NCI-H2081 (cell line): ENCODE measurements at regions not wholly inside any gene's neighbourhood (a gene's known extent, or its start where the extent isn't known, plus 50 kb on each side); places are given as distances from the start of the nearest gene placed in this dataset.
"Not testable (repeated sequence)": the region's sequence is repeated elsewhere in the genome, so short reads cannot be mapped to it uniquely, and the experiment has no call there.

Experiments used
- DNase-seq, 2 experiments: peaks; one replicate each; lab custom pipeline; 2025; lab: John Stamatoyannopoulos, UW

DNA sequence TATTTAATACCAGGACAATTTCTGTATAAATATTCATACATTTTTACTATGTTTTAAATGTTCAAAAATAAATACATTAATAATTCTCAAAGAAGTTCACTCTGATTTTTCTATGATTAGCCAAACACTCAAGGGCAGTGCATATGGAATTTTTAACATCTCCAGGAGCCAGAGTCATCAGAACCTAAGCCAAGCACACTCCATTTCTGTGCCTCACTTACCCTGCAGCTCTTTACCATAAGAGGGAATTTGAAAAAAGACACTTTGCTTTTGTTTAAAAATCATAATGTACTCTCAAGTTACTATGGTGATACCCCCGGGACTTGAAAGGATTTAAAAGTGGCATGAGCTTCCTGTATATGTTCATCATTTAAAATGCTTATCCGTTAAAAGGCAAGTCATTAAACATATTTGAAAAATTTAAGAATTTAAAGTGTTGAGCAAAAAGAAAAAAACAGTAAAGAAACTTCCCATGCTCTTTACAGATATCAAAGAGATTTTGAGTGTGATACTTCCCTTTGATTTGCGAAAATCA is 747.4 kb upstream of the NECTIN3 start:
- no peak for DNase-seq

DNA sequence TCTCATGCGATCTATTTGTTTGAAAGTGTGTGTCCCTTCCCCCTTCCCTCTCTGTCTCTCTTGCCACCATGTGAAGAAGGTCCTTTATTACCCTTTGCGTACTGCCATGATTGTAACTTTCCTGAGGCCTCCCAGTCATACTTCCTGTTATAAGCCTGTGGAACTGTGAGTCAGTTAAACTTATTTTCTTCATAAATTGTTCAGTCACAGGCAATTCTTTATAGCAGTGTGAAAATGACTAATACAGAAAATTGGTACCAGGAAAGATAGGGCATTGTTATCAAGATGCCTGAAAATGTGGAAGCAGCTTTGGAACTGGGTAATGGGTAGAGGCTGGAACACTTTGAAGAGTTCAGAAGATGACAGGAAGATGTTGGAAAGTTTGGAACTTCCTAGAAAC is 743.7 kb upstream of the NECTIN3 start:
- DNase-seq, result no peak

DNA sequence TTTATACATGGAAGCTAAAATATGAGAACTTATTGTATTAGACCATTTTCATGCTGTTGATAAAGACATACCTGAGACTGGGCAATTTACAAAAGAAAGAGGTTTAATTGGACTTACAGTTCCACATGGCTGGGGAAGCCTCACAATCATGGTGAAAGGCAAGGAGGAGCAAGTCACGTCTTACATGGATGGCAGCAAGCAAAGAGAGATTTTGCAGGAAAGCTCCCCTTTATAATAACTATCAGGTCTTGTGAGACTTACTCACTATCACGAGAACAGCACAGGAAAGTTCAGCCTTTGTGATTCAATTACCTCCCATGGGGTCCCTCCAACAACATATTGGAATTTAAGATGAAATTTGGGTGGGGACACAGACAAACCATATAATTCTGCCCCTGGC is 740.1 kb upstream of the NECTIN3 start:
- DNase-seq, result not testable (repeated sequence)

DNA sequence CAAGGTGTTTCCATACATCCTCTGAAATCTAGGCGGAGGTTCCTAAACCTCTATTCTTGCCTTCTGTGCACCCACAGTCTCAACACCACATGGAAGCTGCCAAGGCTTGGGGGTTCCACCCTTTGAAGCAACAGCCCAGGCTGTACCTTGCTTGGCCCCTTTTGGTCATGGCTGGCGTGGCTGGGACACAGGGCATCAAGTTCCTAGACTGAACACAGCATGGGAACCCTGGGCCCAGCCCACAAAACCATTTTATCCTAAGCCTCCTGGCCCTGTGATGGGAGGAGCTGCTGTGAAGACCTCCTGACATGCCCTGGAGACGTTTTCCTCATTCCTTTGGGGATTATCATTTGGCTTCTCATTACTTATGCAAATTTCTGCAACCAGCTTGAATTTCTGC is 739.0 kb upstream of the NECTIN3 start:
- no peak for DNase-seq

DNA sequence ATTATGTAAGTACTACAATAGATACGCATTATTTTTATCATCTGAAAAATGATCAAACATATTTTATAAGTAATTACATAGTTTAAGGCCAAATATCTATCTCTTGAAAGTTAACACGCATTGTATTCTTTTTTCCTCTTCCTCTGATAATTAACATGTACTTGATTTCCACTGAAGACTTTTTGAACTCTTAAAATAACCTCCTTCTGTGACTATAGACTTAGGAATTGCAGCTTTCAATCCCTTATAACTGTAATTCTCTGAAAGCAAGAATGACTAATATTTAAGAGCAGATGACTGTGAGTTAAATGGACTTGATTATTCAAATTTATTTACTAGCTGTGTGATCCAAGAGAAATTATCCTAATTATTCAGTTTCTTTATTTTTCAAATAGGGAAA is 730.6 kb upstream of the NECTIN3 start:
- DNase-seq, result no peak

DNA sequence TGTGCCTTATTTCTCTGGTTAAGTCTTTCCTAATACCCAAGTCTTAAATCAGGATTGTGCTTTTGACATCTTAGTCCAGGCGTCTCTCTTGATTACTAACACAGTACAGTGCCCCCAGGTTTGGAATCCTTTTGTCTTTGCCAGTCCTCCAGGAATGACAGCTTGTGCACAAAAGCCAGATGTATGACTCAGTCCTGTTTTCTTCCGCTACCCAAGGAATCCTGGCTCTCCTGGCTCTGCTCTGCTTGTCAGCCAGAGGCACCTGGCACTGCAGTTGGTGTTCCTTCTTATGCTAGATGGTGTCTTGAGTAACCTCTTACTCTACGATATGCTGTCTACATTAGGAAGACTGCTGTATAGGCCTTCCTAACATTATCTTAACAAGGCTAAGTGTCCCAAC is 728.2 kb upstream of the NECTIN3 start:
- DNase-seq, result no peak

DNA sequence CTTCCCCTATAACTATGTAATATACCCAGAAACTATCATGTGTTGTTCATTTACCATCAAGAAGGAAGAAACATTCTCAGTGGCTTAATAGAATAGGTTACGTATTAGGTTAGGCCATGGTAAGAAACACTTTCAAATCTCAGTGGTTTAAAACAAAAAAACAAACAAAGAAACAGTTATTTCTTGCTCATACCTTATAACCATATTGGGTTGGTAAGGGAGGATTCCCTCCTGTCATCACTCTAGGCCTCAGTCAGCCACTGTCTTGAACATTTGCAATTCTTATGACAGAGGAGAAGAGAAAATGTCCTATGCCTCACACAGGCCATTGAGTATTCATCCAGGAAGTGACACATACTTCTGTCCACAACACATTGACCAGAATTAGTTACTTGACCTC is 727.7 kb upstream of the NECTIN3 start:
- no peak for DNase-seq

DNA sequence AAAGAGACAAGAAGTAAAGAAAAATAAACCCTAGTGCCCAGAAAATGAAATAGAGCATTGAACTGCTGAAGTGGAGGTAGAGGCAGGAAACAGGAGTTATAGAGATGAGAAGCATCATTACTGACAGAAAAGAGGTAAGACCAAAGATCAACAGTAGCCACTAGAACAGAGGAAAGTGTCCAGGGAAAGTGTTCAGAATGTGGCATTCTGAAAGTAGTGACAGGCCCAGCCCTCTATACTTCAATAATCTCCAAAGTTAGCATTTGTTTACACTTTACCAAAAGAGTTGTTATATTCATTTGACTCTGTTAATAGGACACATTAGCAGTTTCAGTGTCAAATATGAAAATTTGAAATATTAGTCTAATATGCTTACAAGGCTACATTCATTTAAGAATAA is 727.1 kb upstream of the NECTIN3 start:
- no peak for DNase-seq

DNA sequence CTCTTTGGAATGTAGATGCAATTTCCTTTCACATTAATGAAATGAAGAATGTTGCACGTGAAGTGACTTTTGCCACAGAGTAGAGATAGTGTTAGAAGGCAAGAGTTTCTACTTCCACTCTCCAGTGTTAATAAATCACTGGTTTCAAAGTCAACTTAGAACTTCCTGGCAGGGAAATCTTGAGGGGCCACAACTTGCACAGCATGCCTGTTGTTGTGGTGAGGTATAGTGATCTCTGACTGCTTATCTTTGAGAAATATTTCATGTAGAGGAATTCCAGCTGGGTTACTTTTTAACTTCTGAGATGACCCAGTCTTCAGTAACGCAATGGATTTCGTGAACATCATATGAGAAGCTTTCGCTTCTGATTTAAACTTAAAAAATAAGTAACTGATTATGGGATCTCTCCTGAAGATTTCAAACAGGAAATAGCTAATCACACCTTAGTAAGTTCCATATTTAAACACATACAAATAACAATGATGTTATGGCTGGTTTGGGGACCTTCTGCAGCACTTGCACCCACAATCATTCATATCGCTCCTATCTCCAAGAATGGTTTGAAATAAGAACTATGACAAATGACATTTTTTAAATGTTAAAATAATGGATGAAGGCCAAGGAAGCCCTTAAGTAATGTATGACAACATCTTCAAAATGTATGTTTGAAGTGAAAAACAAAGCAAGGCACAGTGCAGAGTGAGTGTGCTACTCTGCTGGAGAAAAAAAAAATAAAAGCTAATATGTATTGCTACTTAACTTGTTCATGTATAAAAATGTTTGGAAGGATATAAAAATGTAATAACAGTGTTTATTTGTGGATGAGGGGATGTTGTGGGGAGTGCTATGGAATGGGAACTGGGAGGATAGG is 726.5 kb upstream of the NECTIN3 start:
- no peak for DNase-seq

DNA sequence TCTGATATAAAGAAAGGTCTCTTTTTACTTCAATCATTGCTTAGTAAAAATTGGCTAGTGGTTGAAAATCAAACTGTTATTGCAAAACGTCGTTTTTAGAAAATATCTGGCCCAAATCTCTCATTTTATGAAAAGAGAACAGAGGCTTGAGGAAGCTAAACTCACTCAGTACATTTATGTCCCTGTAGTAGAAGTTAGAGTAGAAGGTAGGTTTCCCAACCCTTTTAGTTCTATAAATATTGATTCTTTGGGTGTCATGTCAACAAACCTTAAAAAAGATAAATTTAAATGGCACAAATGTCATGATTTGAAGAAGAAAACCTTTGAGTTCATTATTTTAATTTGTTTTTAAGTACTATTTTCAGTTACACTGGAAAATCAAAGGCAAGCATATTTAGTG is 722.3 kb upstream of the NECTIN3 start:
- DNase-seq, result no peak

DNA sequence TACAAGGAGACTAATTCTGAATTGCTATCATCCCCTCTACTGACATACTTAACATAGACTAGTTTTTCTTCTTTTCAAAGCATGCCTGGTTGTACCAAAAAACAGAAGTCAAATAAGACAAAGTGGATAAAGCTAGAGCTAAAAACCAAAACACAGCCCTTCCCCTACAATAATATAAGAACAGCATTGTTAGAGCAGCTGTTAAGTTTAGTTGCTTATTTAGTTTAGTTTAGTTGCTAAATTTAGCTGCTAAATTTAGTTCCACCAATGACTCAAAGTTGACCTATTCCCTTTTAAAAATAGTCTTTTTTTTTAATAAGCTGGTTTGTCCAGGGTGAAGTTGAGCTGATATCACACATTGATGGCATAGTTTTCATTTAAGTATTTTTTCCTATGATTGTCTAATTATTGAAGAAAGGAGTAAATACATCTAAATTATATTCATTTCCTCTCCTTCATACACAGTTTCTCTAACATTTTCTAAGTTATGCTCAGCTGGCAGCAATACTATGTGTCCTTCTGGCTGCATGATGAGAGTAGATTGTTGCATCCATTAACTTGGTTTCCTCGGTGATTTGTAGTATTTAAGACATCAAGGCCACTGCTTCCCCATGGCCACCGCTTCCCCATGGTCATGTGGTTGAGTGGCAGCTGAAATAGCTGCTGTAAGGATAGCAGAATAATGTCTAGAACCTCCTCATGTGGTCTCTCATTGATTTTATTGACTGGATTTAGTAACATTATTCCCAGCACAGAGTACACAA is 718.6 kb upstream of the NECTIN3 start:
- no peak for DNase-seq

DNA sequence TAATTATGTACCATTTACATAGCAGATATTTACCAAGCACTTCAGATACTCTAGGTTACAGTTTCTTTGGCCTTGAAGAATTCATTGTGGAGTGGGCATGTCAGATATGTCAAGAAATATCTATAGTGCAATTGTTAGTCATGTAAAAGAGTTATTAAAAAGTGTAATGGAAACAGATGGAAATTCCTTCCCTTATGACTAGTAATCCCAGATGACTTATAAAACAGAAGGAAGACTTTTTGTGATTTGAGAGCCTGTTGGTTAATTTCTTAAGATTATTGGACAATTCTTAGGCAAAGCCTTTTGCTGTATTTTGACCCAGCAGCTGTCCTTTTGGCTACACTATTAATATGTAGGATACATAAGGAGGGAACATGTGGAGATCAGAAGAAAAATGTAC is 708.9 kb upstream of the NECTIN3 start:
- no peak for DNase-seq

DNA sequence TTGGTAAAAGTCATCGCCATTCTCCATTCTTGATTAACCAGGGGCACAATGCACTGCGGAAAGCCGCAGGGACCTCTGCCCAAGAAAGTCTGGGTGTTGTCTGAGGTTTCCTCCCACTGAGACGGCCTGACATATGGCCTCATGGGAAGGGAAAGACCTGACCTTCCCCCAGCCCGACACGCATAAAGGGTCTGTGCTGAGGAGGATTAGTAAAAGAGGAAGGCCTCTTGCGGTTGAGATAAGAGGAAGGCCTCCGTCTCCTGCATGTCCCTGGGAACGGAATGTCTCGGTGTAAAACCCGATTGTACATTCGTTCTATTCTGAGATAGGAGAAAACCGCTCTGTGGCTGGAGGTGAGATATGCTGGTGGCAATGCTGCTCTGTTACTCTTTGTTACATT is 704.3 kb upstream of the NECTIN3 start:
- DNase-seq, result not testable (repeated sequence)

DNA sequence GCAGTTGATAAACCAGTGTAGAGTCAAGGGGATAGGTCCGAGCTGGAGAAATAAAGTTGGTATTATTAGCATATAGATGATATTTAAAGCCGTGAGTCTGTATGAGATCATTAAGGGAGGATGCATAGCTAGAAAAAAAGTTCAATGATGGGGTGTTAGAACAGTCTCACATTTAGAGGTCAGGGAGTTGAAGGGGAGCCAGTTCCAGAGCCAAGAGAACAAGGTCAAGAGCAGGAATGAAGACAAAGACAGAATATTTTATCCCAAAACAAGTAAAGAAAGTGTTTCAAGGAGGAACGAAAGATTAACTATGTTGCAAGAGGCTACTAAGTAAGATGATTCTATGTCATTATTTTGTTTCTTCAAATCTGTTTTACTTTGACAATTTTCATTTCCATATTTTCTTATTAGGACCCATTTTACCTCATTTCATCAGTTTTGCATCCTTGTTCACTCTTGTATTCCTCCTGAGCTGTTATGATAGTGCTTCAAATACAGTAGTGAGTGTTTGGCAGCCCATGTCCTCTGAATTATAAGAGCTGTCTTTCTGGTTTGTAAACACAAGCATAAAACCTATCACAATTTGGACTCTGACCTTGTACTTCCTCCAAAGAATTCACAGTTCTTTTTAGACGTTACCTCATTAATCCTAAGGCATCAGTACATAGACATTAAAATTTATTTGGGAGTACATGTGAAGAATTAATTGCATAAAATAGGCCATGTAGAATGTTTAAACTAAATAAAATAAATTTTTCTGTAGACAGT is 695.7 kb upstream of the NECTIN3 start:
- no peak for DNase-seq

DNA sequence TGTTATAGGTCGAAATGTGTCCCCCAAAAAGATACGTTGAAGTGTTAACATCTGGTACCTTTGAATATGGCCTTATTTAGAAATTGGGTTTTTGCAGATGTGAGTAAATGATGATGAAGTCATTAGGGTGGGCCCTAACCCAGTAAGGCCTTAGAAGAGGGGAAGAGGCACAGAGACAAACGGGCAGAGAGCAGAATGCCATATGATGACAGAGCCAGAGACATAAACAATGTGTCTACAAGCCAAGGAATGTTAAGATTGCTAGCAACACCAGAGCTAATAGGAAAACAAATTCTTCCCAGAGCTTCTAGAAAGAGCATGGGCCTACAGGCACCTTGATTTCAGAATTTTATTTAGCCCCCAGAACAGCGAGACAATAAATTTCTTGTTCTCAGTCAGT is 693.1 kb upstream of the NECTIN3 start:
- no peak for DNase-seq

DNA sequence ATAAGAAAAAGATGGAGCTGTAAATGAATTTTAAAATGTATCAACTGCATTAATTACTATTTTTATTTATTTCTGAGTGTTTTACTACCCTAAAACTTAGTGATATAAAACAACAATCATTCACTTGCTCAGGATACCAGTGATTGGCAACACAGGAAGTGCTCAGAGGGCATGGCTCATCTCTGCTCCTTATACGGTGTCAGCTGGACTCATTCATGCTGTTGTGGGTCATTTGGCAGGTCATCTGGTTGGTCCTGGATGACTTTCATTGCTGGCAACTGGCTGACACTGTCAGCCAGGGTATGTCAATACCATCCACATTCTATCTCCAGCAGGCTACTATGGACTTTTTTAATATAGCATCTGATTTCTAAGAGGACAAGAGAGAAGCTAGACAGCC is 689.6 kb upstream of the NECTIN3 start:
- DNase-seq, result no peak

DNA sequence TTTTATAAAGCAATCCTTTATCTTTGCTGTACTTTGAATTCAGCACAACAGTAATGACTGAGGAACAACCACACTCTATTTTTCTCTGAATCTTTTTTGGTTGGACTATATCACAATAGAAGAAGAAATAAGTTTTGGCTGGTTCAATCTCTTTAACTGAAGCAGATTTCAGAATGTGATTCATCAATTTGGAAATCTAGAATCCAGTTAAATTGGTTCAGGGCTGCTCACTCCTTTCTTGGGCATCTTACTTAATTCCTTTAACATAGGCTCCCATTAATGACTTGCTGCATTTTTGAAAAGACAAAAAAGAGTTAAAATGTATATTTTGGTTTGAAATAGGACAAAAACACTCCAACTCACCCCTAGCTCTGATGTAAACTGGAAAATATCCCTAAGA is 688.3 kb upstream of the NECTIN3 start:
- no peak for DNase-seq

DNA sequence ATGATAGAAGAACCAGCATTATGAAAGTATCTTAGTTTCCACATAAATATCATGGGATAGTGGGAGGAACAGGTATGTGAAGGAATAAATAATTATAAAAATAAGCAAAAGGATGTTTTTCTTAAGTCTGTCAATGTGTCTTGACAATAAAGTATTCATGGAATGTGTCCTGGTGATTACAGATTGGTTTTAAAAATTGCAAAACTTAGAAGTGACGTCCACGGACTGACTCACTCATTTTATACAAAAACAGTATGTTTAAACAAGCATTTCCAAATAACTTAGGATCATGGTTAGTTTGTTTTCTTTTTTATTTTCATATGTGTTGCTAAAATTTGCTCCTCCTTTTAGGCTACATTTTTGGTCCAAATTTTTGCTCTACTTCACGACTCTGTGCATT is 687.0 kb upstream of the NECTIN3 start:
- no peak for DNase-seq

DNA sequence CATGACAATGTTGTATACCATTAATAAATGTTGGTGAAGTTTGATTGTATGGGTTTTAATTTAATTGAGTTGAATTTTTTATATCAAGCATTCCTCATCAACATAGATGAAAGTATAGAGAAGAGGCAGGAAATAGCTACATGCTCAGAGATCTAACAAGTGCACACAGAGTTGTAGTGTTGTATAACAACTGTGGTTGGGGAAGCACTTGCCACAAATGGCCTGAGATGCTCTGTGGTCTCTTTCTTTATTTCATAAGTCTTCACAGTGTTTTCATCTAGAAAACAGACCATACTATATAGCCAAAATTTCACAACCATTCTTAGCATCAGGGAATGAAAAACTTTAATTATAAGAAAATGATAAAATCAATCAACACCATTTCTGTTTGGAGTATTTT is 682.6 kb upstream of the NECTIN3 start:
- DNase-seq, result no peak

DNA sequence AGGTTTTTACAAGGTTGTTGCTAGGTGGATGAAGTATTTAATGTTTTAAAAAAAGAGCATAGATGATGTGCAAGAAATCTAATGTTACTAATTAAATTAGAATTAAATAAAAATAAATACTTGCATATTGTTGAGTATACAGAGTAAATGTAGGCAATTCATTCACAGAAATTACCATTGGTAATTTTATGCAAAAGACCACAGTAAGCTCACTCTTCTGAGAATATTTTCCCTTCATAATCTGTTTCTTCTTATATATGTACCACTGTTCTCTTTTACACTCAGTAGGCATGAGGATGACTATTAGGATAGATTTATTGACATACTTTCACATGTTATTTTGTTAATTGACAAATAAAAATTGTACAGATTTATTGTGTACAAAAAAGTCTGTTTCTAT is 681.2 kb upstream of the NECTIN3 start:
- no peak for DNase-seq

DNA sequence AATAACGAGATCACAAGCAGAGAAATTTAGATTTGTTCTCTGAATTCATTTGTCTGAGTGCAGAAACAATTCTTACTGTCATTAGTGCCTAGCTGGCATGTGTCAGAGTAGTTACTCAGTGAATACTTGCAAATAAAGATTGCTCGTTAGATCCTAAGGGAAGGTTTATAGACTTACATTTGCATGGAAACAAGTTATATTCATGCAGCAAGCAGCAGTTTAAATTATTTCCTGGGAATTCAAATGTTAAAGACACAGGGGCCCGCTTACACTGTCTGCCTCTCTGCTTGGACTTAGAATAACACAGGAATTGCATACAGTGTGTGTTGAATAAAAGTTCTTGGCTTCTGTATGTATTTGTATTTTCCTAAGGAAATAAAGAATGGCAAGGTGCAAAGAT is 680.6 kb upstream of the NECTIN3 start:
- DNase-seq, result no peak

DNA sequence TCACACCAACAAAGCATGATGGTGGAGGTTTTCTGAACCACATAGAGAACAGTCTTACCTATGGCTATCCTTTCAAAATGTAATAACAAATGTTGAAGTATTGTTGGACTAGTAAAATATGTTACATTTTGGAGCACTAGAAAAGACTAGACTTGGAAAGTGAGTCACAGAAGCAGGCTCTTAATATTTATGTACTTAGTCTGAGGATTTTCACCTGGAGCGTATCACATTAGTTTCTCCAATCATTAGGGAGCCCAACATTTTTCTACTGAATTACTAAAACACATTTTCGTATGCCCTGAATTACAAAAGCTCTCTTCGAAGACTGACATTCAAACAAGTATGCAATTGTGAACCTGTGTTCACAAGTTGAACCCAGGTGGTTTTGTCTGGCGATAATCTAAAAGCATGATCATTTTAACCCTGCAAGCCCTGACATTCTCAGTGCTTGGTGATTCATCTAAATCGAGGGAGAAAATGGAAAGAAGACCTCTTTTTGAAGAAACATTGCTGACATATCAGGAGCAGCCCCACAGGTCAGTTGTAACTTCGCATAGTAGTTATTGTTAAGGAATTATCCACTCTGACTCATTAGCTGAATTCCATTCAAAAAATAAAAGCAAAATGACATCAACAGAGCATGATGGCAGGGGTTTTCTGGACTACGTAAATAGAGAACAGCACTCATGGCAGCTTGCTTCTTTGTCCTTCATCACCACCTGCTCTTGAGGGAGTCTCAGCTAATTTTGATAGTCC is 679.8 kb upstream of the NECTIN3 start:
- DNase-seq, result no peak
